Left colon (tissue), 2 donors: ENCODE measurements at regions not wholly inside any gene's neighbourhood (a gene's known extent, or its start where the extent isn't known, plus 50 kb on each side); places are given as distances from the start of the nearest gene placed in this dataset.
A peak's percentile ranks its signal among the peaks of the same experiment; 100 is the strongest.

Source experiments
- ATAC-seq: fragments of 200-7000 bp; cut with Tn5 transposase; one replicate; pipeline ENCODE4 v1.9.1; 2020; ENCODE audit warnings: mild to moderate bottlenecking, moderate library complexity
- DNase-seq, 2 donors: peaks; one replicate each; pipeline ENCODE4 v3.0.0-alpha.2; 2020
- intact Hi-C, 2 donors: fragments of 100-400 bp; cut with DNase I in 1 of 2; cut with micrococcal nuclease in 1 of 2; formaldehyde crosslinking; loops; one replicate each; pipeline versions ENCODE4 v1.11.2 to v1.14.0; 2022; cut with DNase I, micrococcal nuclease
- donor health status: DM: no; HTN: no; CAD: no.
- donor health status: DM: yes; HTN: yes; CAD: no.

DNA sequence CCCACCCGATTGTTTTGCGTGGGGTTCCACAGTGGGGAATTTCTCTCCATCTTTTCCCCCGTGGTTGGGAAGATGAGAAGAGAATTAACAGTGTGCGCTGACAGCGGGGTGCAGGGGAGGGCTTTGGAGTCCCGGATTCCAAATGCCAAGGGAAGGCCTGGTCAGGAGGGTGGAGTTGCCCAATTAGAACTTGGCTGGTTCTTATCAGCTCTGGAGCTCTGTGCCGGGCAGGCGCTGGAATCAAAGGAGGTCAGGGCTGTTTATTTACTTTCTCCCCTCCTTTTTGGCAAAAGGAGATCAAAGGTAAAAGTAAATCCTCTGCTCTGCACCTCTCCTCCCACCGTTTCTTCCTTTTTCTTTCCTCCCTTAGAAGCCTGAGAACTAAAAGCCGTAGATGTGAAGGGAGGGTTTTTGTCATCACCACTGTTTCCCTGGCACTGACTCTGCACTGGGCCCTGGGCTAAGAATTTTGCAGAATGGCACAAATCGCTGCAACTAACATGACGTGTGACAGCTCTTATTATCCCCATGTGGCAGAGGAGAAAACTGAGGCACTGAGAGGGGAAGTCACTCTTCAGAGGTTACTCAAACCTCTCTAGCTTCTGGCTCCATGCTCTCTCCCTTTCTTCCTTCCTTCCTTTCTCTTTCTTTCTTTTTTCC, 95.2 kb upstream of the ZNF716 start:
- DNase-seq, result no peak
- ATAC-seq, result no peak
- intact Hi-C loops, result no loop called here

DNA sequence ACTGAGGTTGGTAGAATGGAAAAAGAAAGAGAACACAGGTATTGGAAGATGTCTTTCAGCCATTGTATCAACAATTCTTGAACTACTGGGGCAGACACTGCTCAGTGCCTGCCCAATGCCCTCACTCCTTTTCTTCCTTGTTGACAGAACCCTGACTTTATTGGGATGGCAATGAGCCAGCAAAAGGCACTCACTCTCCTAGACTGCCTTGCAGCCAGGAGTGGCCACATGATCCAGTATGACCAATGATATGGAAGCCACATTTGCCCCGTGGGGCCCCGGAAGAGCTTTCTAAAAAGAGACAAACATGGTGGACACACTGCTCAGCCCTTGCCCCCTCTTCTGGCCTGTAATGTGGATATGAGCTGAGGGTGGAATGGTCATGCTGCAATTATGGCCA, 88.6 kb upstream of the ZNF716 start:
- ATAC-seq, result no peak
- intact Hi-C loops, result no loop called here
- DNase-seq, result no peak

DNA sequence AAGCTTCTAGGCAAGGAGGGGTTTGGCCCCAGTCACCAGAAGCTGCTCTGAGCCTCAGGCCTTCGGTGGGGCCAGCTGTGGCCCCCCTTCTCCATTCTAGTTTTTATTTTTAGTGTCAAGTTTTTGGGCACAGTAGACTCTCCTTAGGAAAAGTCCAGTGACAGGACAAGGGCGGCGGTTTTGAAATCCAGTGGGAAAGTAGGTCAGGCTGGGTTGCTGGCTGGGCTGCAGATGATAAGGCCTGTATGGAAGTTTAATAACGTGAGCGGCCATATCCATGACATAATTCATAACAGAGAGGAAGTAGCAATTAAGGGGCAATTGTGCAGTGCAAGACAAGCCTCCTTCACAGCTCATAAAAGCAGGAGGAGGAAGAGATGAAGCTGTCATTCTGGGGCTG, 87.1 kb upstream of the ZNF716 start:
- ATAC-seq (no peak), DNase-seq (no peak)
- intact Hi-C loops, result no loop called here

DNA sequence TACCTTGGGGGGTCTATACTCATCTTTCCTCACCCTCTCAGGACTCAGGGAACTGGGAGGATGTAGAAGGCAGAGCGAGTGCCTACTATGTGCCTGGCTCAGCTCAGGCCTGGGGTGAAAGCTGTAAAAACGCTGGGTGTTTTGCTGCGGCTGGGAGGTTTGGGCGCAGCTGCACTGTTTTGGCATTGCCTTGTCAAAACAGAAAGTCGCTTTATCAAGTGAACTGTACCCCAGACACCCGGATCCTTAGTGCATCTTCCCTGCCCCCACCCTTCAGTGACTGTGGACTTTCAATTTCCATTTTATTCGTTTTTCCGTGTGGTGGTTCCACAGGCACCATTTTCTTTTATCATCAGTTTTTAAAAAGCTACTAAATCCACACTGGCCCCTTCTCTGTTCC, 86.7 kb upstream of the ZNF716 start:
- intact Hi-C loops, result no loop called here
- ATAC-seq (no peak), DNase-seq (no peak)

DNA sequence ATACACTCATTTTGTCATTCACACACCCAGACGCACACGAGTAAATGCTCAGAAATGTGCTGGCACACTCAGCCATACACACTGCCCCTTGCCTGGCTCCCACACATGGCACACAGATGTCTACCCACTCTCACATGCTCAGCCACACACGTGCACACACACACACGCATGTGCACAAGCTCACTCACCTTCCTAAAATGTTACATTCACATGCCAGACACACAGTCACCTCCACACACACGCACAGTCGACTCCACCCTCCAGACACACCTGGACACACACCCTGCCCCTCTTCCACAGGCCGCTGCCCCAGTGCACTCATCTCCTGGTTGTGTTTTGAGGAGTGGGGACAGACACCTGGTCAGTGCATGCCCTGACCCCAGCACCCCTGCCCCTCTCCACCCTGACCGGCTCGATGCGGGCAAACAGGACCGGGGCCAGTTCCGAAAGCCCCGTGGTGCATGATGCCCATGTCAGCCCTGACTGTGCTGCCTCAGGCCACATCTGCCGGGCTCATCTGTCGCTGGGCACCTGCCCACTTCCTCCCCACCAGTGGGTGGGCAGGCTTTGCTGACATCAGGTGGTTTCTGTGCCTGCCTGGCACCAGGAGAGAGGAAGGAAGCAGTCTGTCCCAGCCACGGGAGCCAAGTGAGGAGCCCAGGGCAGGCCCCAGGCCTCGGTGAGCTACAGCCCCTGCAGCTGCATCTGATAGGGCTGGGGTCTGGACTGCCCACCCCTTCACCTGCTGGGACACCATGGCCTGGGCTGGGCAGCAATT, 84.9 kb upstream of the ZNF716 start:
- DNase-seq, result no peak
- intact Hi-C loops, result no loop called here
- no peak for ATAC-seq

DNA sequence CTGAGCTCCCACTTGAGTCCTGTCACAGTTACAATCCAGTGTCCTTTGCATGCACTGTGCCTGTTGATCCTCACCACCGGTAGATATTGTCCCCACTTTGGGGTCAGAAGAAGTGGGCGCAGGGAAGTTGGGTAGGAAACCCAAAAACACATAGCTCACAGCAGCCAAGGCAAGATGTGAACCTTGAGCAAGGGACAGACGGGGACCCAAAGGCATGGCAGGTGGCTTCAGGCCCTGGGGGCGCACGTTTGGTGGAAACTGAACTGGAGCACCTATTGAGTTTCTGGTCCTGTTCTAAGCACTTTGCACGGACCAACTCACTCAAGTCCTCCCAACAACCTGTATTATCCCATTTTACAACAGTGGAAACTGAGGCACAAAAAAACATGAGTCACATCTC, 82.8 kb upstream of the ZNF716 start:
- ATAC-seq (no peak), DNase-seq (no peak)
- intact Hi-C loops, result no loop called here

DNA sequence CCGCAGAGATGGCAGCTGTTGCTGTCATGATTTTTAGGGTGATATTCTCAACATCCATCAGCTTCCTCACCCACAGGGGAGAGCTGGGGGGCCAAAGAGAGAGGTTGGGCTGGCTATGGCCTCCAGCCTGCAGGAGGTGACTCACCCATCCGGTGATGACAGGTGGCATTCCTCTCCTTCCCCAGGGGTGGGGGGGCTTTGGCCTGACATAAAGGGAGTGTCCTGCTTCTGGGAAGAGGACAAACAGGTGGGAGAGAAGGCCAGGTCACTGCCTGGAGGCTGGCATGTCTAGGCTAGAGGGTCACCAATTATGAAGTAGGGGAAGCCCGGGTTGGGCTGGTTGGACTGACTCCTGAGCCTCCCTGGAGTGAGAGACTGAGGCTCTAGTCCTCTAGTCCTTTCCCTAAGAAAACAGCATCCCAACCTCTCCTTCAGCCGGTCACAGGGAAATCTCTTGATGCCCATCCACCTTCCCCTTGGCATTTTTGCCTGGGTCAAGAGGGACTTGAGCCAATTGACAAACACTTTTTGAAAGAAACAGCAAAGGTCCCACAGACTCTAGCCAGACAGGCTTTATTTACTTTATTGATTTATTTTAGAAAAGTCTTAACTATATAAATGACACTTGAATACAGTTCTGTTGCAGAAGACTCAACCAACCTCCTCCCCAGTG, 79.8 kb upstream of the ZNF716 start:
- DNase-seq (no peak), ATAC-seq (no peak)
- intact Hi-C loops, result no loop called here

DNA sequence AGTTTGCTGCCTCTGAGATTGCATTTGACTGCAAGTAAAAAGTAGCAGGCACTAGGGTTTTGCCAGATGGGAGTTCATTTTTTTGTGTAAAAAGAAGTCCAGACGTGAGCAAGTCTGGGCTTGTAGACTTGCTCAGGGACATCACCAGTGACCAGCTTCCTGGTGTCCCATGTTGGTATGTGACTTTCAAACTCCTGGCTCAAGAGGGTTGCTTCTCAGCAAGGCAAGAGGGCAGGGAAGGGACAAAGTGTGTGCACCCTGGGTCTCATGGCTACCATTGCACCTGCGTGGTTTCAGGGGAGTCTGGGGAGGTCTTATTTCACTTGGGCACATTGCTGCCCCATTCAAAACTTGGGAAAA, 79.3 kb upstream of the ZNF716 start:
- intact Hi-C loops, result no loop called here
- ATAC-seq (no peak), DNase-seq (no peak)

DNA sequence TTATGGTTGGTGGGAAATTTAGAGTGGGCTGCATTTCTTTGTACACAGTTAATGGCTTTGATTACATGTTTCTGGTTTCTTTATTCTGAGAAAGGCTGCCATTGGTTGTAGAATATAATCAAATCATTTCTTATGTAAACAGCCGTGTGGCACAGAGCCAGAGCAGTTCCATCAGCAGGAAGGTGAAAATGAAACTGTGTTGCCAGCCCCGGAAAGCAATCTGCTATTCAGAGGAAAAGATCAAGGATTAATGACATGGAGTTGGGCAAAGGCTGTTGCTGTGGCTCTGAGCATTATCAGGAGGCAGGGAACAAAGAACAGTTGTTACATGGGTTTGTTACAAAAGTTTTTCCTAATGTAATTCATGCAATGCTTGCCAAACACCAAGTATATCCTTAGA, 74.2 kb upstream of the ZNF716 start:
- peak in 1 of 2 donors; percentile 10 for DNase-seq
- intact Hi-C loops, result no loop called here
- ATAC-seq, result peak; percentile 49

DNA sequence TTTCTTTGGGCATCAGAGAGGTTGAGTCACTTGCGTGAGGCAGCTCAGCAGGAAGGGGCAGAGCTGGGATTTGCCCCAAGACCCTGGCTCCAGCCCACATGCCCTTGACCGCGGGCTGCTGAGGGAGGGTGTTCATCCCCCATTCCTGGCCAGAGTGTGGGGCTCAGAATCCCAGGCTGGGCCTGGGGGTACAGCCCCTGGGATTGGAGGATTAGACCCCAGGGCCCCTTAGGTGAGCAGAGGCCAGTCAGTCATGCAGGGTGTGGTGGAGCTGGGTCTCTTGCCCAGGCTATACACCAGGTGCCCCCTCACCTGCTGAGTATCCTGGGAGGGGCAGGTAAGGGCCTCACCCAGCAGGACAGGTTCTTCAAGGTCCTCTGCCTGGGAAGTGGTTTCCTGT, 68.4 kb upstream of the ZNF716 start:
- DNase-seq (no peak), ATAC-seq (no peak)
- intact Hi-C loops, result no loop called here

DNA sequence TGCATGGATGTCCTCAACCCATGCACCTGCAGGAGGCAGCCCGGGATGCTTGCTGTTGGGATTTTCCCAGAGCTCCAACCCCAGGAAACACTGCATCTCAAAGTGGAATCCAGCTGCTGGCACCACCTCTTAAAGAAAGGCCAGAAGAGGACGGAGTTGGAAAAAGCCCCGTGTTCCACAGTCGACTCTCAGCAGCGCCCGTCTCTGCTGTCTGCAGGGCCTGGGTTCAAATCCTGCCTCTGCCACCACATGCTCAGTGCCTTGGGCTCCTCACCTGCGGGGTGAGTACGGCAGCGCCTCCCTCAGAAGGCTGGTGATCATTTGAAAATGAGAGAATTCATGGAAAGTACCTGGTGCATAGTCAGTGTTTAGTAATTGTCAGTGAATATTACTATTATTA, 65.6 kb upstream of the ZNF716 start:
- intact Hi-C loops, result no loop called here
- no peak for DNase-seq
- no peak for ATAC-seq

DNA sequence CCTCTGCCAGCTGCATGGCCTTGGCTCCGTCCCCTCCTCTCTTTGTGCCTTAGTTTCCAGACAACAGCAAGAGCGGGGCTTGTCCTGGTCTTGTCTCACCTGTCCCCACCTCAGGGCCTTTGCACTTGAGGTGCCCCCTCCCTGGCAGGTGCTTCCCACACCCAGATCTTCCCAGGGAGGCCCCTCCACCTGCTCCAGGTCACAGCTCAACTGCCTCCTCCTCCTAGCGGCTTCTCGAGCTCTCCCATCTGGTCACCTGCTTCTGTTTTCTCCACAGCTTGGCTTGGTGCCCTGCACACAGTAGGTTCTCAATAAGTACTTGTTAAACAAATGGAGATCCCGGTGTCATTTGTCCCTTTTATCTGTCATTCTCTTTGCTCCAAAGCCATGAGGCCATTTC, 64.3 kb upstream of the ZNF716 start:
- ATAC-seq (no peak), DNase-seq (no peak)
- intact Hi-C loops, result no loop called here

DNA sequence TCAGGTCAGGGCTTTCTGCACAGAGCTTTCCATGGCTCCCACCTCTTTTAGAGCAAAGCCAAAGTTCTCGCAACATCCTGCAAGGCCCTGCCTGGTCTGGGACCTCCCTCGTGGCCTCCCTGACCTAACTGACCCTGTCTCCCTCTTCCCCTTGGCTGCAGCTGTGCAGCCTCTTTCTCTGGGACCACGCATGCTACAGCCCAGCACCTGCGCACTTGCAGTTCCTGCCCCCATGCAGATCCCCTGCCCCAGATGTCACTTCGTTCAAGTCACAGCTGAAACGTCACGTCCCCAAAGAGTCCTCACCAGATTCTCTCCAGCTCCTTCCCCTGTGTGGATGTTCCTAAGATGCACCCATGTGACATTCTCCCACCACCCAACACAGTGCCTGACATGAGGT, 61.2 kb upstream of the ZNF716 start:
- intact Hi-C loops, result no loop called here
- DNase-seq, result no peak
- ATAC-seq, result no peak

DNA sequence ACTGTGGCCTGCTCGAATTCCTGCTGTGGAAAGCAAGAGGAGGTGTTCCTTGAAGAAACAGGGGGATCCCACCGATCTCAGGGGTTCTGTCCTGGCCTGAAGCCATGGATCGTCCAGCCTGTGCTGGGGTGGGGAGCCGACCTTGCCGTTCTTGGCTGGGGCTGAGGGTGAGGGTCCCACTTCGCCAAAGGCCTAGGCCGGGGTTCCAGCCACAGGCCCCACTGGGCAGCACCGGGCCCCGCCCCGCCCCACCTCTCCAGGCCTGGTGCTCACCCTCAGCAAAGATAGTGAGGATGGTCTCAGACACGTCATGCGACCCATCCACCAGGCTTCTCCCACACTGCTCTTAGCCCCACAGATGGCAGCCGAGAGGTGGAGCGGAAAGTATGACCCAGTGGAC, 51.4 kb upstream of the ZNF716 start:
- intact Hi-C loops, result no loop called here
- DNase-seq (no peak), ATAC-seq (no peak)

DNA sequence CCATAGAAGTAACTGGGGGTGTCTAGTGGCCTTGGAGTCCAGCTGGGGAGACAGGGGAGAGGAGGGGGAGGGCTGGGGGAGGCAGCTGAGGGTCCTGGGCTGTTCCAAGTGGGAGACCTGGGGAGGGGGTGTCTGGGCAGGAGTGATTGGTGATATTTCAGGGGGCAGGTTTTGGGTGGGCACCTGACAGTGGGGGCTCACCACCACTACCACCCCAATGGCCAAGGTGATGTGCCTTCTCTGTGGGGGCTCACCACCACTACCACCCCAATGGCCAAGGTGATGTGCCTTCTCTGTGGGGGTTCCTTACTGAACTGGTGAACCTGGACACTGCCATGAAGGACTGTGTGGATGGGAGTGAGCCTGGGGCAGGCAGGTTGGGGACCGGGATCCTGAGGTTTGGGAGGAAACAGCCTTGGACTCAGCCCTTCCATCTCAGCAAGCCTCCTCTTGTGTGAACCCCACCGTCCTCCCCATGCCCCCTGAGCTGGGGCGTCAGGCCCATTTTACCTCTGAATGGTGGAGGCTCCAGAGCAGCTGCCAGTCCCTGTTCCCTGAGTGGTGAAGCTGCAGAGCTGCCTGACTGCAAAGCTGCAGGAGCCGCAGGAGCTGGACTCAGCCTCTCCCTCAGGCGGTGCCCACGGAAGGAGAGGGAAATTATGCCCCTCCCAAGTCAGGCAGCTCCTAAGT, 50.6 kb upstream of the ZNF716 start:
- intact Hi-C loops, result no loop called here
- no peak for ATAC-seq
- no peak for DNase-seq

DNA sequence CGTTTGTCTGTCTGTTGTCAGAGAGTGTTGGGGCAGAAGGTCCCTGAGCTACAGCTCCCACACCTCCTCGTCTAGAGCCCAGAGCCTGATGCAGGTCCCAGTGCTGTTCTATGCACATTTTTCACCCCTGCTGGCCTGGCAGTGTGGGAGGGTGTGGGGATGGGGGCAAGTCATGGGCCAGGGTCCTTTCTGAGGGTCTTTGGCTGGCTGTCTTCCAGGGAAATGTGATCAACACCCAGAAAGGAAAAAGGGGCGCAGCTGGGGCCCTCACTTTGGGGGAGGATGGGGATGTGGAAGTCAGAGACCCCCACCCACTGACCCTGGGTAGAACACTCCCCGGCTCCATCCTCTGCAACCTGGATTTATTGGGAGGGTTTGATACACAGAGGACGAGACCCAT, 50.0 kb upstream of the ZNF716 start:
- intact Hi-C loops, result no loop called here
- no peak for ATAC-seq
- no peak for DNase-seq
